Kidney epithelial cell (primary cell): ENCODE measurements at regions not wholly inside any gene's neighbourhood (a gene's known extent, or its start where the extent isn't known, plus 50 kb on each side); places are given as distances from the start of the nearest gene placed in this dataset.

ENCODE experiments used
- DNase-seq: peaks from one replicate; pipeline ENCODE4 v3.0.0-alpha.2; 2010; ENCODE audit warnings: low read depth
- H3K27me3 ChIP-seq: 2 replicates; pipeline ENCODE4 v1.6.0; 2011; ENCODE audit warnings: low read length; ENCODE audit not compliant: control insufficient read depth, insufficient read depth
- H3K36me3 ChIP-seq: 2 replicates; pipeline ENCODE4 v1.5.1; 2011; ENCODE audit warnings: low read length; ENCODE audit not compliant: control insufficient read depth, insufficient read depth
- H3K4me3 ChIP-seq: 2 replicates; pipeline ENCODE4 v1.5.1; 2011; ENCODE audit warnings: low read depth, mild to moderate bottlenecking, control low read depth, low read length
- CTCF ChIP-seq: IDR thresholded peaks from 2 replicates; pipeline ENCODE4 v1.5.1; 2011; ENCODE audit warnings: mild to moderate bottlenecking, moderate library complexity, low read length, control low read depth, inconsistent platforms; ENCODE audit not compliant: insufficient read depth, poor library complexity, severe bottlenecking

GRCh38 chr4:177923888-177924287 is 481.7 kb upstream of the AGA start:
- no peak for TF ChIP-seq CTCF
- H3K36me3 ChIP-seq, result no peaks in the 10 kb centered on the region
- H3K4me3 ChIP-seq, result no peak overlapping the region
- no peaks in the 10 kb centered on the region for H3K27me3 ChIP-seq
- DNase-seq, result no peak

- H3K27me3 ChIP-seq, result no peaks in the 10 kb centered on the region
- H3K36me3 ChIP-seq, result no peaks in the 10 kb centered on the region
- TF ChIP-seq CTCF, result no peak
- DNase-seq, result peak; percentile 9
- H3K4me3 ChIP-seq, result no peak overlapping the region
Measured at GRCh38 chr4:177937041-177937440, 494.8 kb upstream of the AGA start.

GRCh38 chr4:177938226-177938625 is 496.0 kb upstream of the AGA start:
- H3K4me3 ChIP-seq, result no peak overlapping the region
- H3K36me3 ChIP-seq, result no peaks in the 10 kb centered on the region
- no peaks in the 10 kb centered on the region for H3K27me3 ChIP-seq
- TF ChIP-seq CTCF, result no peak
- peak; percentile 19 for DNase-seq

- Histone ChIP-seq H3K4me3 (no peak overlapping the region), H3K36me3 (no peaks in the 10 kb centered on the region), H3K27me3 (no peaks in the 10 kb centered on the region)
- DNase-seq, result no peak
- no peak for TF ChIP-seq CTCF
Measured at GRCh38 chr4:177945268-177945667, 503.0 kb upstream of the AGA start.

- no peak for DNase-seq
- Histone ChIP-seq H3K4me3 (no peak overlapping the region), H3K36me3 (no peaks in the 10 kb centered on the region), H3K27me3 (no peaks in the 10 kb centered on the region)
- TF ChIP-seq CTCF, result no peak
Measured at GRCh38 chr4:177947607-177948006, 505.4 kb upstream of the AGA start.

- Histone ChIP-seq H3K4me3 (no peak overlapping the region), H3K36me3 (no peaks in the 10 kb centered on the region), H3K27me3 (no peaks in the 10 kb centered on the region)
- DNase-seq, result no peak
- TF ChIP-seq CTCF, result no peak
Measured at GRCh38 chr4:177948853-177949252, 506.6 kb upstream of the AGA start.
